ENCODE measurements at regions not wholly inside any gene's neighbourhood (a gene's known extent, or its start where the extent isn't known, plus 50 kb on each side); places are given as distances from the start of the nearest gene placed in this dataset.

GRCh38 chr2:193231634-193232033, 1036.9 kb upstream of the TMEFF2 start:
- H3K9ac ChIP-seq (ENCODE audit: low read length in 3 of 3), result no peak overlapping the region
- no peak for FAIRE-seq

DNA sequence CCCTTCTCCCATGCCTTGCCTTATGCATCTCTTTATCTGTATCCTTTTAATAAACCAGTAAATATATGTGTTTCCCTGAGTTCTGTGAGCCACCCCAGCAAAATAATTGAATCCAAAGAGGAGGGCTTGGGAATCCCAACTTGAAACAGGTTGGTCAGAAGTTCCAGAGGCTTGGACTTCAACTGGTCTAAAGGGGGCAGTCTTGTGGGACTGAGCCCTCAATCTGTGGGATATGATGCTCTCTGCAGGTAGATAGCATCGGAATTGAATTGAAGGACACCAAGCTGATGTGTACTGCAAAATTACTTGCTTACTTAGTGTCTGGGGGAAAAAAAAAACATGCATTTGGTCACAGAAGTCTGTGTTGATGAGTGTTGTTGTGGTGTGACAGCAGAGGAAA, 1033.5 kb upstream of the TMEFF2 start:
- Histone ChIP-seq H3K4me1 (ENCODE audit: control insufficient read depth in 2 of 3, insufficient read depth in 2 of 3, low read depth in 1 of 3, low read length in 3 of 3) (no peaks in the 10 kb centered on the region), H3K9ac (ENCODE audit: low read length in 3 of 3) (no peak overlapping the region), H3K36me3 (ENCODE audit: control insufficient read depth in 2 of 3, insufficient read depth in 3 of 3, low read length in 3 of 3) (no peaks in the 10 kb centered on the region), H3K4me3 (ENCODE audit: low read length in 3 of 3) (no peak overlapping the region), H3K27me3 (ENCODE audit: control insufficient read depth, insufficient read depth, low read length) (no peaks in the 10 kb centered on the region), H3K27ac (ENCODE audit: low read depth in 2 of 2, low read length in 2 of 2) (no peak overlapping the region), H3K9me3 (ENCODE audit: control insufficient read depth in 2 of 3, insufficient read depth in 1 of 3, low read length in 3 of 3) (no peaks in the 10 kb centered on the region)
- intact Hi-C loops (cut with DNase I), result no loop called here
- TF ChIP-seq, protein P1, sequence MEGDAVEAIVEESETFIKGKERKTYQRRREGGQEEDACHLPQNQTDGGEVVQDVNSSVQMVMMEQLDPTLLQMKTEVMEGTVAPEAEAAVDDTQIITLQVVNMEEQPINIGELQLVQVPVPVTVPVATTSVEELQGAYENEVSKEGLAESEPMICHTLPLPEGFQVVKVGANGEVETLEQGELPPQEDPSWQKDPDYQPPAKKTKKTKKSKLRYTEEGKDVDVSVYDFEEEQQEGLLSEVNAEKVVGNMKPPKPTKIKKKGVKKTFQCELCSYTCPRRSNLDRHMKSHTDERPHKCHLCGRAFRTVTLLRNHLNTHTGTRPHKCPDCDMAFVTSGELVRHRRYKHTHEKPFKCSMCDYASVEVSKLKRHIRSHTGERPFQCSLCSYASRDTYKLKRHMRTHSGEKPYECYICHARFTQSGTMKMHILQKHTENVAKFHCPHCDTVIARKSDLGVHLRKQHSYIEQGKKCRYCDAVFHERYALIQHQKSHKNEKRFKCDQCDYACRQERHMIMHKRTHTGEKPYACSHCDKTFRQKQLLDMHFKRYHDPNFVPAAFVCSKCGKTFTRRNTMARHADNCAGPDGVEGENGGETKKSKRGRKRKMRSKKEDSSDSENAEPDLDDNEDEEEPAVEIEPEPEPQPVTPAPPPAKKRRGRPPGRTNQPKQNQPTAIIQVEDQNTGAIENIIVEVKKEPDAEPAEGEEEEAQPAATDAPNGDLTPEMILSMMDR (IDR thresholded peaks at IDR 0.05; ENCODE audit: borderline replicate concordance, extremely low read depth, insufficient read depth), result no peak
- DNase-seq (no peak), FAIRE-seq (no peak)

More at GRCh38 chr2:193231634-193232033, 1036.9 kb upstream of the TMEFF2 start:
- H3K9me3 ChIP-seq (ENCODE audit: control insufficient read depth in 2 of 3, insufficient read depth in 1 of 3, low read length in 3 of 3), result no peaks in the 10 kb centered on the region
- H3K27ac ChIP-seq (ENCODE audit: low read depth in 2 of 2, low read length in 2 of 2), result no peak overlapping the region
- no peaks in the 10 kb centered on the region for H3K36me3 ChIP-seq (ENCODE audit: control insufficient read depth in 2 of 3, insufficient read depth in 3 of 3, low read length in 3 of 3)
- no peaks in the 10 kb centered on the region for H3K4me1 ChIP-seq (ENCODE audit: control insufficient read depth in 2 of 3, insufficient read depth in 2 of 3, low read depth in 1 of 3, low read length in 3 of 3)
- no peaks in the 10 kb centered on the region for H3K27me3 ChIP-seq (ENCODE audit: control insufficient read depth, insufficient read depth, low read length)
- no peak overlapping the region for H3K4me3 ChIP-seq (ENCODE audit: low read length in 3 of 3)
- intact Hi-C loops (cut with DNase I), result no loop called here
- TF ChIP-seq, protein P1 (IDR thresholded peaks at IDR 0.05; ENCODE audit: borderline replicate concordance, extremely low read depth, insufficient read depth), result no peak
- no peak for DNase-seq

DNA sequence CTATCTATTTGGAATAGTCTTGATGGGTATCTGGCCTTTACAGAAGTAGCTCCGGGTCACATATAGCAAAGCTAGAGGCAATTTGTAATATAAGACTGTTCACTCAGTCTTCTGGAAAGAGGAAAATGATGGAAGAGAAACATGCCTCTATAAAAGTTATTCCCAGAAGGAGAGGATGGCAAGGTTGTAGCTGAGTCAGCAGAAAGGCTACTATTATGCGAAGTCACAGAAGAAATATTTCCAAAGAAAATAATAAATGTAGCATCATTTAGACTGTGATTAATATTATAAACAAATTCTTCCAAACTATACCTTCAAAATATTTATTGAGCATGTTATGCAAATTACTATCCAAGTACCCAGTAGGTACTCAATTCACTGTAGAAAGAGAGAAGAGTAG, 1027.7 kb upstream of the TMEFF2 start:
- Histone ChIP-seq H3K9me3 (ENCODE audit: control insufficient read depth in 2 of 3, insufficient read depth in 1 of 3, low read length in 3 of 3) (no peaks in the 10 kb centered on the region), H3K4me3 (ENCODE audit: low read length in 3 of 3) (no peak overlapping the region), H3K4me1 (ENCODE audit: control insufficient read depth in 2 of 3, insufficient read depth in 2 of 3, low read depth in 1 of 3, low read length in 3 of 3) (no peaks in the 10 kb centered on the region), H3K36me3 (ENCODE audit: control insufficient read depth in 2 of 3, insufficient read depth in 3 of 3, low read length in 3 of 3) (no peaks in the 10 kb centered on the region), H3K27ac (ENCODE audit: low read depth in 2 of 2, low read length in 2 of 2) (no peak overlapping the region), H3K27me3 (ENCODE audit: control insufficient read depth, insufficient read depth, low read length) (no peaks in the 10 kb centered on the region), H3K9ac (ENCODE audit: low read length in 3 of 3) (no peak overlapping the region)
- FAIRE-seq (no peak), DNase-seq (no peak)
- TF ChIP-seq, protein P1 (IDR thresholded peaks at IDR 0.05; ENCODE audit: borderline replicate concordance, extremely low read depth, insufficient read depth), result no peak
- intact Hi-C loops (cut with DNase I), result no loop called here

- Histone ChIP-seq H3K9ac (ENCODE audit: low read length in 3 of 3) (no peak overlapping the region), H3K4me3 (ENCODE audit: low read length in 3 of 3) (no peak overlapping the region), H3K9me3 (ENCODE audit: control insufficient read depth in 2 of 3, insufficient read depth in 1 of 3, low read length in 3 of 3) (no peaks in the 10 kb centered on the region), H3K36me3 (ENCODE audit: control insufficient read depth in 2 of 3, insufficient read depth in 3 of 3, low read length in 3 of 3) (no peaks in the 10 kb centered on the region), H3K27ac (ENCODE audit: low read depth in 2 of 2, low read length in 2 of 2) (no peak overlapping the region), H3K4me1 (ENCODE audit: control insufficient read depth in 2 of 3, insufficient read depth in 2 of 3, low read depth in 1 of 3, low read length in 3 of 3) (no peaks in the 10 kb centered on the region), H3K27me3 (ENCODE audit: control insufficient read depth, insufficient read depth, low read length) (no peaks in the 10 kb centered on the region)
- intact Hi-C loops (cut with DNase I), result no loop called here
- TF ChIP-seq, protein P1 (IDR thresholded peaks at IDR 0.05; ENCODE audit: borderline replicate concordance, extremely low read depth, insufficient read depth), result no peak
- DNase-seq, result no peak
- FAIRE-seq, result peak; percentile 44
These were observed 1024.7 kb upstream of the TMEFF2 start for GRCh38 chr2:193219413-193219812.
